ENCODE measurements at regions not wholly inside any gene's neighbourhood (a gene's known extent, or its start where the extent isn't known, plus 50 kb on each side); places are given as distances from the start of the nearest gene placed in this dataset.

DNA sequence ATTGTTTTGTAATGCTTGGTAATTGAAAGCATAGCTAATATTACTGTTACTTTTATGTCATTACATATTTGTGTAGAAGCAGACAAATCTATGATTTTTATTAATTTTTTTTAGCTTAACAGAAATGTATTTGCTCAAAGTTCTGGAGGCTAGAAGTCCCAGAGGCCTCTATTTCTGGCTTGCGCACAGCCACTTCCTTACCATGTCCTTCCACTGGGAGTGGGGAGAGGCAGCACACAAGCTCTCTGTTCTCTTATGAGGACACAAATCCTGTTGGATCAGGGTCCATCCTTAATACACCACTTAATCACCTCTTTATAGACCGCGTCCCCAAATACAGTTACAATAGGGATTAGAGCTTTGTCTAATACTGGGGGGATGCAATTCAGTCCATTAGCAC is 1061.4 kb downstream of the OTOL1 start:
- TF ChIP-seq, protein P1, sequence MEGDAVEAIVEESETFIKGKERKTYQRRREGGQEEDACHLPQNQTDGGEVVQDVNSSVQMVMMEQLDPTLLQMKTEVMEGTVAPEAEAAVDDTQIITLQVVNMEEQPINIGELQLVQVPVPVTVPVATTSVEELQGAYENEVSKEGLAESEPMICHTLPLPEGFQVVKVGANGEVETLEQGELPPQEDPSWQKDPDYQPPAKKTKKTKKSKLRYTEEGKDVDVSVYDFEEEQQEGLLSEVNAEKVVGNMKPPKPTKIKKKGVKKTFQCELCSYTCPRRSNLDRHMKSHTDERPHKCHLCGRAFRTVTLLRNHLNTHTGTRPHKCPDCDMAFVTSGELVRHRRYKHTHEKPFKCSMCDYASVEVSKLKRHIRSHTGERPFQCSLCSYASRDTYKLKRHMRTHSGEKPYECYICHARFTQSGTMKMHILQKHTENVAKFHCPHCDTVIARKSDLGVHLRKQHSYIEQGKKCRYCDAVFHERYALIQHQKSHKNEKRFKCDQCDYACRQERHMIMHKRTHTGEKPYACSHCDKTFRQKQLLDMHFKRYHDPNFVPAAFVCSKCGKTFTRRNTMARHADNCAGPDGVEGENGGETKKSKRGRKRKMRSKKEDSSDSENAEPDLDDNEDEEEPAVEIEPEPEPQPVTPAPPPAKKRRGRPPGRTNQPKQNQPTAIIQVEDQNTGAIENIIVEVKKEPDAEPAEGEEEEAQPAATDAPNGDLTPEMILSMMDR (conservative IDR thresholded peaks at IDR 0.05; ENCODE audit: low read length): no peak
- no peak for TF ChIP-seq EZH2phosphoT487 (IDR thresholded peaks at IDR 0.05; ENCODE audit: borderline replicate concordance)

Data from Loucy (cell line).